IMR-90 (cell line): ENCODE measurements at regions not wholly inside any gene's neighbourhood (a gene's known extent, or its start where the extent isn't known, plus 50 kb on each side); places are given as distances from the start of the nearest gene placed in this dataset.

Experiments used
- CTCF ChIP-seq: conservative IDR thresholded peaks from 2 replicates; pipeline ENCODE4 v1.5.1; 2012; ENCODE audit warnings: mild to moderate bottlenecking, low read depth, low read length, improper control_type of control experiment
- MAFK ChIP-seq: IDR thresholded peaks from 2 replicates; pipeline ENCODE4 v1.6.1; 2012; ENCODE audit warnings: low read depth, low read length, improper control_type of control experiment
- POLR2A ChIP-seq: IDR thresholded peaks from 2 replicates; pipeline ENCODE4 v1.6.1; 2012; ENCODE audit warnings: mild to moderate bottlenecking, low read depth, low read length
- RCOR1 ChIP-seq: IDR thresholded peaks from 2 replicates; pipeline ENCODE4 v1.6.1; 2012; ENCODE audit warnings: mild to moderate bottlenecking, low read length, improper control_type of control experiment; ENCODE audit not compliant: insufficient replicate concordance
- RFX5 ChIP-seq: IDR thresholded peaks from 2 replicates; pipeline ENCODE4 v1.8.0; 2012; ENCODE audit warnings: low read depth, mild to moderate bottlenecking, low read length, moderate library complexity

GRCh38 chr1:200275415-200275814 lies 134.4 kb downstream of the ZNF281 start:
- TF ChIP-seq RCOR1 (no peak), CTCF (no peak), RFX5 (no peak), MAFK (no peak), POLR2A (no peak)
